H1 (cell line): ENCODE measurements at regions not wholly inside any gene's neighbourhood (a gene's known extent, or its start where the extent isn't known, plus 50 kb on each side); places are given as distances from the start of the nearest gene placed in this dataset.

ENCODE experiments used
- CTCF ChIA-PET: fragments of 300-600 bp; sonication (Branson Sonifier 250); formaldehyde crosslinking; loops from one replicate; lab custom pipeline; 2021; ENCODE audit not compliant: partially characterized antibody; lab: Charles Lee
- POLR2A ChIA-PET: fragments of 300-600 bp; sonication (Branson Sonifier 250); formaldehyde crosslinking; loops from one replicate; lab custom pipeline; 2021; ENCODE audit warnings: inconsistent platforms; ENCODE audit not compliant: partially characterized antibody; lab: Charles Lee
- DNase-seq, 2 experiments: peaks; one replicate each; pipeline versions ENCODE4 v3.0.0 to v3.0.0-alpha.2; 2010 to 2022; ENCODE audit warnings: low spot score in 2 of 2, low read depth in 1 of 2, mixed read lengths in 1 of 2
- FAIRE-seq: peaks from 2 replicates; lab custom pipeline; 2011; peaks lifted over from hg19 to GRCh38; lab: Jason Lieb, UNC
- H2AFZ ChIP-seq: 2 replicates; pipeline ENCODE4 v1.8.1; 2012; ENCODE audit warnings: low read length, inconsistent platforms
- H2AK5ac ChIP-seq: 2 replicates; pipeline ENCODE4 v1.6.1; 2013; ENCODE audit warnings: low read depth, low read length
- H2BK120ac ChIP-seq: replicated peaks from 2 replicates; pipeline ENCODE3; 2013; ENCODE audit warnings: low read depth, low read length, inconsistent platforms
- H2BK12ac ChIP-seq: 2 replicates; pipeline ENCODE4 v1.6.1; 2013; ENCODE audit warnings: low read depth, low read length
- H2BK15ac ChIP-seq: 2 replicates; pipeline ENCODE4 v1.6.1; 2013; ENCODE audit warnings: low read length
- H2BK20ac ChIP-seq: 2 replicates; pipeline ENCODE4 v1.6.1; 2013; ENCODE audit warnings: low read length
- H2BK5ac ChIP-seq: 2 replicates; pipeline ENCODE4 v1.6.1; 2013; ENCODE audit warnings: low read depth, low read length
- H3K14ac ChIP-seq: 2 replicates; pipeline ENCODE4 v1.6.1; 2013; ENCODE audit warnings: inconsistent platforms; ENCODE audit not compliant: insufficient read length
- H3K18ac ChIP-seq: 2 replicates; pipeline ENCODE4 v1.6.1; 2013; ENCODE audit warnings: low read length; ENCODE audit errors: extremely low read depth
- H3K23ac ChIP-seq: 2 replicates; pipeline ENCODE4 v1.6.1; 2013; ENCODE audit warnings: inconsistent platforms; ENCODE audit not compliant: insufficient read length
- H3K23me2 ChIP-seq: 2 replicates; pipeline ENCODE4 v1.6.1; 2013; ENCODE audit warnings: low read depth, low read length
- H3K27ac ChIP-seq: 2 replicates; pipeline ENCODE4 v1.6.1; 2011; ENCODE audit warnings: low read depth, low read length, inconsistent platforms
- H3K27me3 ChIP-seq, 4 experiments: replicated peaks in 1 of 4; 1 replicate in 1 of 4; 2 replicates in 3 of 4; pipeline versions ENCODE4 v1.6.1 to v1.8.1; 2011 to 2013; ENCODE audit warnings: low read length in 3 of 4, mild to moderate bottlenecking in 3 of 4, inconsistent platforms in 2 of 4, mixed read lengths in 2 of 4, moderate library complexity in 1 of 4; ENCODE audit not compliant: control insufficient read depth in 3 of 4, insufficient read depth in 3 of 4; ENCODE audit errors: extremely low read depth in 1 of 4
- H3K36me3 ChIP-seq, 4 experiments: 2 replicates each; pipeline versions ENCODE4 v1.6.1 to v1.8.1; 2011 to 2013; ENCODE audit warnings: mild to moderate bottlenecking in 4 of 4, low read length in 3 of 4, moderate library complexity in 2 of 4, control low read depth in 1 of 4, inconsistent platforms in 1 of 4; ENCODE audit not compliant: insufficient read depth in 4 of 4, control insufficient read depth in 2 of 4
- H3K4ac ChIP-seq: replicated peaks from 2 replicates; pipeline ENCODE3; 2013; ENCODE audit warnings: low read length, low read depth, mixed read lengths, inconsistent platforms; ENCODE audit not compliant: insufficient read length
- H3K4me1 ChIP-seq, 4 experiments: replicated peaks in 1 of 4; 1 replicate in 1 of 4; 2 replicates in 3 of 4; pipeline versions ENCODE4 v1.6.1 to v1.8.1; 2011 to 2013; ENCODE audit warnings: low read length in 3 of 4, inconsistent platforms in 2 of 4, mixed read lengths in 1 of 4; ENCODE audit not compliant: insufficient read depth in 4 of 4, control insufficient read depth in 3 of 4
- H3K4me2 ChIP-seq, 2 experiments: 2 replicates each; pipeline versions ENCODE4 v1.6.1 to v1.8.1; 2011 to 2013; ENCODE audit warnings: low read depth in 2 of 2, low read length in 2 of 2, control low read depth in 1 of 2, inconsistent platforms in 1 of 2, mild to moderate bottlenecking in 1 of 2; ENCODE audit not compliant: insufficient read depth in 1 of 2
- H3K4me3 ChIP-seq, 4 experiments: fragments of 200-600, 300-600 bp in 1 of 4; sonication (generic), shearing (Covaris generic), sonication (Bioruptor Twin) in 1 of 4; 2 replicates each; pipeline versions ENCODE4 v1.5.1 to v1.8.1; 2011 to 2016; ENCODE audit warnings: low read length in 4 of 4, low read depth in 3 of 4, control low read depth in 2 of 4, inconsistent platforms in 2 of 4, mild to moderate bottlenecking in 2 of 4, mixed read lengths in 1 of 4, moderate library complexity in 1 of 4; ENCODE audit not compliant: insufficient read depth in 2 of 4; ENCODE audit errors: extremely low read depth in 1 of 4
- H3K56ac ChIP-seq: replicated peaks from 2 replicates; pipeline ENCODE3; 2013; ENCODE audit warnings: low read depth, mild to moderate bottlenecking, mixed read lengths, low read length, inconsistent platforms; ENCODE audit not compliant: insufficient read length
- H3K79me1 ChIP-seq: 2 replicates; pipeline ENCODE4 v1.6.1; 2013; ENCODE audit warnings: low read depth, low read length, control low read depth
- H3K79me2 ChIP-seq, 2 experiments: 2 replicates each; pipeline versions ENCODE4 v1.6.1 to v1.8.1; 2012 to 2013; ENCODE audit warnings: low read length in 2 of 2, mild to moderate bottlenecking in 2 of 2, inconsistent platforms in 1 of 2; ENCODE audit not compliant: insufficient read depth in 2 of 2, control insufficient read depth in 1 of 2
- H3K9ac ChIP-seq, 4 experiments: replicated peaks in 1 of 4; 1 replicate in 1 of 4; 2 replicates in 3 of 4; pipeline versions ENCODE4 v1.6.1 to v1.8.1; 2011 to 2013; ENCODE audit warnings: low read depth in 3 of 4, low read length in 3 of 4, control low read depth in 2 of 4, mild to moderate bottlenecking in 2 of 4, moderate library complexity in 2 of 4, inconsistent platforms in 1 of 4; ENCODE audit errors: extremely low read depth in 1 of 4
- H3K9me3 ChIP-seq, 2 experiments: 2 replicates each; pipeline versions ENCODE4 v1.6.1 to v1.8.1; 2012 to 2013; ENCODE audit warnings: mild to moderate bottlenecking in 2 of 2, moderate library complexity in 2 of 2, control low read depth in 1 of 2, inconsistent platforms in 1 of 2, low read depth in 1 of 2, low read length in 1 of 2, mixed read lengths in 1 of 2; ENCODE audit not compliant: insufficient read depth in 2 of 2
- H4K20me1 ChIP-seq, 2 experiments: replicated peaks in 1 of 2; 2 replicates each; pipeline versions ENCODE3 to v1.8.1; 2011 to 2013; ENCODE audit warnings: inconsistent platforms in 2 of 2, low read length in 2 of 2, mild to moderate bottlenecking in 1 of 2; ENCODE audit not compliant: insufficient read depth in 2 of 2, control insufficient read depth in 1 of 2
- H4K5ac ChIP-seq: 2 replicates; pipeline ENCODE4 v1.6.1; 2013; ENCODE audit warnings: low read length, low read depth, mixed read lengths, inconsistent platforms; ENCODE audit not compliant: insufficient read length
- H4K8ac ChIP-seq: 2 replicates; pipeline ENCODE4 v1.8.0; 2013; ENCODE audit warnings: mild to moderate bottlenecking, moderate library complexity, low read length, inconsistent platforms; ENCODE audit not compliant: insufficient read depth; ENCODE audit errors: extremely low read depth
- H4K91ac ChIP-seq: replicated peaks from 2 replicates; pipeline ENCODE3; 2013; ENCODE audit warnings: low read length, mixed read lengths, inconsistent platforms; ENCODE audit not compliant: insufficient read length
- BCL11A ChIP-seq, 2 experiments: IDR thresholded peaks; one replicate each; pipeline ENCODE4 v1.6.1; 2011; ENCODE audit warnings: low read depth in 2 of 2, low read length in 2 of 2, mild to moderate bottlenecking in 2 of 2
- EGR1 ChIP-seq: IDR thresholded peaks from 2 replicates; pipeline ENCODE4 v1.6.1; 2011; ENCODE audit warnings: low read depth, low read length, borderline replicate concordance
- FOSL1 ChIP-seq: IDR thresholded peaks from 2 replicates; pipeline ENCODE4 v1.6.1; 2011; ENCODE audit warnings: mild to moderate bottlenecking, low read depth, low read length, moderate library complexity; ENCODE audit not compliant: insufficient read depth
- JUN ChIP-seq: IDR thresholded peaks from 2 replicates; pipeline ENCODE4 v1.6.1; 2011; ENCODE audit warnings: low read depth, mild to moderate bottlenecking, improper control_type of control experiment, low read length
- KDM4A ChIP-seq: IDR thresholded peaks from one replicate; pipeline ENCODE4 v1.7.1; 2012; ENCODE audit warnings: low read depth, mild to moderate bottlenecking, moderate library complexity, low read length, inconsistent platforms; ENCODE audit not compliant: severe bottlenecking
- KDM5A ChIP-seq: fragments of 200-600 bp; IDR thresholded peaks from 2 replicates; pipeline ENCODE4 v1.7.1; 2012; ENCODE audit warnings: mild to moderate bottlenecking, low read length, inconsistent platforms, mixed read lengths
- NANOG ChIP-seq: IDR thresholded peaks from 2 replicates; pipeline ENCODE4 v1.6.1; 2011; ENCODE audit warnings: low read length, low read depth, mild to moderate bottlenecking, inconsistent platforms; ENCODE audit not compliant: insufficient read depth, poor library complexity, severe bottlenecking
- NRF1 ChIP-seq: IDR thresholded peaks from 2 replicates; pipeline ENCODE4 v1.6.1; 2011; ENCODE audit warnings: mild to moderate bottlenecking, low read depth, low read length, improper control_type of control experiment
- PHF8 ChIP-seq: fragments of 200-600 bp; sonication (generic); conservative IDR thresholded peaks from 2 replicates; pipeline ENCODE4 v1.7.1; 2012; ENCODE audit warnings: low read depth, mild to moderate bottlenecking, inconsistent platforms, low read length, moderate library complexity
- POLR2A ChIP-seq, 2 experiments: IDR thresholded peaks; 1 replicate in 1 of 2; 2 replicates in 1 of 2; pipeline ENCODE4 v1.6.1; 2011; ENCODE audit warnings: low read depth in 2 of 2, low read length in 2 of 2, mild to moderate bottlenecking in 2 of 2; ENCODE audit errors: control extremely low read depth in 1 of 2
- RNF2 ChIP-seq: fragments of 200-900, 300-1000 bp; sonication (generic); IDR thresholded peaks from 2 replicates; pipeline ENCODE4 v1.7.1; 2016; ENCODE audit warnings: borderline replicate concordance, low read depth, mild to moderate bottlenecking, antibody characterized with exemption, low read length; ENCODE audit not compliant: poor library complexity, severe bottlenecking; ENCODE audit errors: missing control alignments
- RXRA ChIP-seq: IDR thresholded peaks from 2 replicates; pipeline ENCODE4 v1.6.1; 2011; ENCODE audit warnings: low read depth, mild to moderate bottlenecking, low read length, moderate library complexity; ENCODE audit not compliant: insufficient read depth
- SRF ChIP-seq: IDR thresholded peaks from 2 replicates; pipeline ENCODE4 v1.6.1; 2011; ENCODE audit warnings: mild to moderate bottlenecking, low read depth, low read length, moderate library complexity
- TBP ChIP-seq: IDR thresholded peaks from 2 replicates; pipeline ENCODE4 v1.6.1; 2011; ENCODE audit warnings: low read depth, low read length, improper control_type of control experiment
- USF2 ChIP-seq: IDR thresholded peaks from 2 replicates; pipeline ENCODE4 v1.6.1; 2011; ENCODE audit warnings: low read length, improper control_type of control experiment

- Histone ChIP-seq H3K27ac (no peak overlapping the region), H3K36me3 (no peaks in the 10 kb centered on the region), H3K4me3 (no peak overlapping the region), H3K23me2 (no peaks in the 10 kb centered on the region), H4K5ac (no peak overlapping the region), H2BK20ac (no peak overlapping the region), H3K4ac (no peak overlapping the region), H3K4me2 (no peak overlapping the region), H3K4me1 (no peaks in the 10 kb centered on the region), H4K91ac (no peak overlapping the region), H3K23ac (no peak overlapping the region), H3K14ac (no peak overlapping the region), H2AFZ (no peak overlapping the region), H3K9ac (no peak overlapping the region), H3K79me1 (no peaks in the 10 kb centered on the region), H4K8ac (no peak overlapping the region), H3K9me3 (no peaks in the 10 kb centered on the region), H3K27me3 (no peaks in the 10 kb centered on the region), H2BK15ac (no peak overlapping the region), H4K20me1 (no peaks in the 10 kb centered on the region), H3K56ac (no peak overlapping the region), H2BK120ac (no peak overlapping the region), H2AK5ac (no peak overlapping the region), H3K18ac (no peak overlapping the region), H2BK12ac (no peak overlapping the region), H3K79me2 (no peaks in the 10 kb centered on the region), H2BK5ac (no peak overlapping the region)
- CTCF ChIA-PET: interaction anchor here (1.1 to 1.4 kb wide), 2 partner anchors 19 to 314 kb away, joined by 3 read pairs; no protein-coding TSS in a partner anchor
- POLR2A ChIA-PET: no interaction called here
- FAIRE-seq (no peak), DNase-seq (no peak)
- TF ChIP-seq NRF1: no peak
- no peak for TF ChIP-seq RNF2
- no peak for TF ChIP-seq TBP
- TF ChIP-seq USF2: no peak
- no peak for TF ChIP-seq FOSL1
- TF ChIP-seq NANOG: no peak
- no peak for TF ChIP-seq KDM5A
- no peak for TF ChIP-seq EGR1
- TF ChIP-seq BCL11A (IDR thresholded peaks at IDR 0.05; ENCODE audit: low read depth in 2 of 2, low read length in 2 of 2): no peak
- TF ChIP-seq POLR2A (IDR thresholded peaks at IDR 0.05; ENCODE audit: control extremely low read depth in 1 of 2, low read depth in 2 of 2, low read length in 2 of 2): no peak
- TF ChIP-seq PHF8: no peak
- TF ChIP-seq SRF: no peak
- TF ChIP-seq KDM4A: no peak
- TF ChIP-seq JUN: no peak
- no peak for TF ChIP-seq RXRA
Measured at GRCh38 chr15:97215629-97216028, 744.9 kb upstream of the ARRDC4 start.
